OCI-LY3 (cell line): ENCODE measurements at regions not wholly inside any gene's neighbourhood (a gene's known extent, or its start where the extent isn't known, plus 50 kb on each side); places are given as distances from the start of the nearest gene placed in this dataset.

ENCODE experiments used
- CTCF ChIP-seq: fragments of 200-600, 300-600 bp; sonication (generic); IDR thresholded peaks from 2 replicates; pipeline ENCODE4 v1.5.1; 2014; ENCODE audit warnings: antibody characterized with exemption, low read length, low read depth
- EZH2phosphoT487 ChIP-seq: fragments of 200-600 bp; shearing (Covaris generic); IDR thresholded peaks from 2 replicates; pipeline ENCODE4 v1.6.1; 2018; ENCODE audit warnings: antibody characterized with exemption, mixed run types, low read depth

GRCh38 chr15:35616498-35617271, 70.7 kb upstream of the DPH6 start:
- no peak for TF ChIP-seq CTCF
- no peak for TF ChIP-seq EZH2phosphoT487
